Endothelial cell of umbilical vein (primary cell): ENCODE measurements at regions not wholly inside any gene's neighbourhood (a gene's known extent, or its start where the extent isn't known, plus 50 kb on each side); places are given as distances from the start of the nearest gene placed in this dataset.

Source experiments
- EZH2 ChIP-seq: IDR thresholded peaks from 2 replicates; pipeline ENCODE4 v1.6.1; 2012; ENCODE audit warnings: borderline replicate concordance, low read depth, mild to moderate bottlenecking, moderate library complexity, low read length, inconsistent platforms; ENCODE audit not compliant: severe bottlenecking
- POLR2A ChIP-seq: IDR thresholded peaks from 2 replicates; pipeline ENCODE4 v1.6.1; 2012; ENCODE audit warnings: low read depth, mild to moderate bottlenecking, control low read depth, low read length
- POLR2AphosphoS5 ChIP-seq: IDR thresholded peaks from 2 replicates; pipeline ENCODE4 v1.6.1; 2012; ENCODE audit warnings: low read depth, mild to moderate bottlenecking, control low read depth, low read length, moderate library complexity; ENCODE audit not compliant: insufficient read depth
- TF ChIP-seq, protein P1 (sequence below): IDR thresholded peaks from 2 replicates; pipeline ENCODE4 v1.6.1; 2011; ENCODE audit not compliant: insufficient read depth, insufficient read length

GRCh38 chr12:41908206-41908605, 236.5 kb downstream of the GXYLT1 start:
- TF ChIP-seq, protein P1, sequence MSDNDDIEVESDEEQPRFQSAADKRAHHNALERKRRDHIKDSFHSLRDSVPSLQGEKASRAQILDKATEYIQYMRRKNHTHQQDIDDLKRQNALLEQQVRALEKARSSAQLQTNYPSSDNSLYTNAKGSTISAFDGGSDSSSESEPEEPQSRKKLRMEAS, result no peak
- TF ChIP-seq EZH2 (no peak), POLR2A (no peak), POLR2AphosphoS5 (no peak)
